PFSK-1 (cell line): ENCODE measurements at regions not wholly inside any gene's neighbourhood (a gene's known extent, or its start where the extent isn't known, plus 50 kb on each side); places are given as distances from the start of the nearest gene placed in this dataset.

ENCODE experiments used
- FOXP2 ChIP-seq: optimal IDR thresholded peaks from 2 replicates; pipeline ENCODE3; 2011; ENCODE audit warnings: borderline replicate concordance, control low read depth, inconsistent platforms; ENCODE audit not compliant: insufficient read depth; ENCODE audit errors: extremely low read length, extremely low read depth
- POLR2AphosphoS5 ChIP-seq: IDR thresholded peaks from 2 replicates; pipeline ENCODE4 v1.6.1; 2012; ENCODE audit warnings: low read depth, mild to moderate bottlenecking, control low read depth, low read length, moderate library complexity
- REST ChIP-seq, 2 experiments: IDR thresholded peaks; 2 replicates each; pipeline versions ENCODE4 v1.6.1 to v1.8.0; 2011 to 2012; ENCODE audit warnings: low read depth in 2 of 2, low read length in 2 of 2, control low read depth in 1 of 2, inconsistent platforms in 1 of 2, mild to moderate bottlenecking in 1 of 2, moderate library complexity in 1 of 2; ENCODE audit not compliant: insufficient read depth in 1 of 2
- SIN3A ChIP-seq: IDR thresholded peaks from 2 replicates; pipeline ENCODE4 v1.6.1; 2012; ENCODE audit warnings: mild to moderate bottlenecking, low read length, moderate library complexity, borderline replicate concordance; ENCODE audit not compliant: insufficient read depth
- TAF1 ChIP-seq: IDR thresholded peaks from 2 replicates; pipeline ENCODE4 v1.6.1; 2012; ENCODE audit warnings: low read length, control low read depth, borderline replicate concordance; ENCODE audit not compliant: insufficient read depth

- TF ChIP-seq FOXP2, result no peak
- TF ChIP-seq REST (IDR thresholded peaks at IDR 0.05; ENCODE audit: insufficient read depth in 1 of 2, low read depth in 2 of 2, low read length in 2 of 2), result no peak
- no peak for TF ChIP-seq TAF1
- TF ChIP-seq SIN3A, result no peak
- no peak for TF ChIP-seq POLR2AphosphoS5
Measured at GRCh38 chrX:13220916-13221315, 98.9 kb downstream of the ATXN3L start.

- no peak for TF ChIP-seq REST (IDR thresholded peaks at IDR 0.05; ENCODE audit: insufficient read depth in 1 of 2, low read depth in 2 of 2, low read length in 2 of 2)
Measured at GRCh38 chrX:13219991-13220764, 99.7 kb downstream of the ATXN3L start.

- no peak for TF ChIP-seq SIN3A
- TF ChIP-seq FOXP2, result no peak
- no peak for TF ChIP-seq REST (IDR thresholded peaks at IDR 0.05; ENCODE audit: insufficient read depth in 1 of 2, low read depth in 2 of 2, low read length in 2 of 2)
- TF ChIP-seq TAF1, result no peak
- no peak for TF ChIP-seq POLR2AphosphoS5
Measured at GRCh38 chrX:13218758-13219157, 101.1 kb downstream of the ATXN3L start.

GRCh38 chrX:13216139-13216538, 103.7 kb downstream of the ATXN3L start:
- TF ChIP-seq SIN3A (no peak), FOXP2 (no peak), POLR2AphosphoS5 (no peak), TAF1 (no peak), REST (IDR thresholded peaks at IDR 0.05; ENCODE audit: insufficient read depth in 1 of 2, low read depth in 2 of 2, low read length in 2 of 2) (no peak)

- TF ChIP-seq SIN3A, result no peak
- TF ChIP-seq FOXP2, result no peak
- no peak for TF ChIP-seq POLR2AphosphoS5
- TF ChIP-seq REST (IDR thresholded peaks at IDR 0.05; ENCODE audit: insufficient read depth in 1 of 2, low read depth in 2 of 2, low read length in 2 of 2), result no peak
- TF ChIP-seq TAF1, result no peak
Measured at GRCh38 chrX:13215729-13216128, 104.1 kb downstream of the ATXN3L start.
